T-helper 9 cell (primary cell): ENCODE measurements at regions not wholly inside any gene's neighbourhood (a gene's known extent, or its start where the extent isn't known, plus 50 kb on each side); places are given as distances from the start of the nearest gene placed in this dataset.
"Not testable (repeated sequence)": the region's sequence is repeated elsewhere in the genome, so short reads cannot be mapped to it uniquely, and the experiment has no call there.

ENCODE experiments used
- DNase-seq: peaks from one replicate; pipeline ENCODE4 v3.0.0-alpha.2; 2020

DNA sequence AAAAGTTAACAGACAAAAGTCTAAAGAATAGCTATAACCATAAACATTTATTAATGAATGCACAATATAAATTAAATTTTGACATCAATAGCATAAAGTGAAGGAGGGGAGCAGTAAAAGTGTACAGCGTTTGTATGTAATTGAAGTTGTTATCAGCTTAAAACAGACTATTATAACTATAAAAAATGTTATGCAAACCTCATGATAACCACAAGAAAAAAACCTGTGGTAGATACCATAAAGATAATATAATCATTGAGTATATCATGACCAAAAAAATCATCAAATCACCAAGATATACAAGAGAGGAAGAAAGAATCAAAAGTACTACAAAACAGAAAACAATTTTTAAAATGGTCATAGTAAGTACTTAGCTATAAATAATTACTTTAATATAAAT lies 122.1 kb upstream of the ID2 start:
- DNase-seq, result no peak

DNA sequence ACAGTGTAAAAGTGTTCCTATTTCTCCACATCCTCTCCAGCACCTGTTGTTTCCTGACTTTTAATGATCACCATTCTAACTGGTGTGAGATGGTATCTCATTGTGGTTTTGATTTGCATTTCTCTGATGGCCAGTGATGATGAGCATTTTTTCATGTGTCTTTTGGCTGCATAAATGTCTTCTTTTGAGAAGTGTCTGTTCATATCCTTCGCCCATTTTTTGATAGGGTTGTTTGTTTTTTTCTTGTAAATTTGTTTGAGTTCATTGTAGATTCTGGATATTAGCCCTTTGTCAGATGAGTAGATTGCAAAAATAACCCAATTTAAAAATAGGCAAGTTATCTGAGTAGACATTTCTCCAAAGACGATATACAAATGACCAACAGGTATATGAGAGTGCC lies 120.2 kb upstream of the ID2 start:
- not testable (repeated sequence) for DNase-seq

- no peak for DNase-seq
These were observed 117.9 kb upstream of the ID2 start for GRCh38 chr2:8563814-8564474.

DNA sequence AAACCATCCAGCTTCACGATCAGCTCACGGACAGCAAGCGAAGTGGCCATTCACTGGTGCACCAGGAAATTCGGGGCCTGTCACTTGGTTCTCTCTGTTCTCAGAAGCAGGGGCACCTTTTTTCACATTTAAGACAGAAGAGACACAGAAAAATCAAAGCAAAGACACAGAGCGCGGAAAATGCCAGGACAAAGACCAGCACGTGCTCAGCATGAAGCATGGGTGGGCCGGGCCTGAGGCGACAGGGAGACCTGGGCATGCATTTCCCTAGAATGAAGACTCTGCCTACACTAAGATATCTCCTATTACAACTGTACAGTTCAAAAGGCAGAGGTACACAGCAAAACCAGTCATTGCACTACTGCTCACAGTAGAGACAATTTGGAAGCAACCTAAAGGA lies 117.4 kb upstream of the ID2 start:
- DNase-seq, result no peak

GRCh38 chr2:8565399-8566154 lies 116.3 kb upstream of the ID2 start:
- DNase-seq, result no peak

- DNase-seq, result no peak
These were observed 115.6 kb upstream of the ID2 start for GRCh38 chr2:8566155-8566670.

GRCh38 chr2:8566774-8567468 lies 114.9 kb upstream of the ID2 start:
- no peak for DNase-seq

DNA sequence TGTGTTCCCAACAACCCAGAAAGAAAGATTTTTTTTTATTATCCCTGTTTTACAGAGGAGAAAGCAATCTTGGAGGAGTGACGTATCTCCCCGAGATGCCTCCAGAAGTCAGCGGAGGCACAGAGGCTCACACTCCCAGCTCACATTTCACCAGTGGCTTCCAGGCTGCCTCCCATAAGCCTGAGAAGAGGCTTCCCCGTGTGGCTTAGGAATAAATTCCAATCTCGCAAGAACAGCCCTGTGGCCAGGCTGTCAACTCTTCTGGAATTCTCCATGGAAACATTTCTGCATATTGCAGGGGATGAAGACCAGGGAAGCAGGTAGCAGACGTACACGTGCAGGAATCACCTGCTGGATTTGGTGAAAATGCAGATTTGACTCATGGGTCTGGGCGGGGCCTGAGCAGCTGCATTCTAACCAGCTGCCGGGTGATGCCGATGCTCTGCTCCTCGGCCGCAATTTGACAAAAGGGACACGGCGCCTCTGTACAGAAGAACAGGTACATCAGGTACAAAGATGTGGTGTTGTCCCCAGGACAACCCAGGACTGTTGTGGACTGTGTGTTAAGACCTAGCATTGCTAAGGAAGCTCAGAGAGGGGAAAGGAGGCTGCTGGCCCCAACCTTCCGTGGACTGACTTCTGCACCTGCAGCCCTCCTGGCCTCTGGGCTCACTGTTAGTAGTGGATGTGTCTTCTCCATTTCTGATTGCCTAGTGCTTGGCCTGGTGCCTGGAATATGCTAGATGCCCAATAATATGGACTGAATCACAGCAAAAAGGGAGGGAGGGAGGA lies 114.2 kb upstream of the ID2 start:
- no peak for DNase-seq

GRCh38 chr2:8568543-8569302 lies 113.1 kb upstream of the ID2 start:
- DNase-seq, result no peak

DNA sequence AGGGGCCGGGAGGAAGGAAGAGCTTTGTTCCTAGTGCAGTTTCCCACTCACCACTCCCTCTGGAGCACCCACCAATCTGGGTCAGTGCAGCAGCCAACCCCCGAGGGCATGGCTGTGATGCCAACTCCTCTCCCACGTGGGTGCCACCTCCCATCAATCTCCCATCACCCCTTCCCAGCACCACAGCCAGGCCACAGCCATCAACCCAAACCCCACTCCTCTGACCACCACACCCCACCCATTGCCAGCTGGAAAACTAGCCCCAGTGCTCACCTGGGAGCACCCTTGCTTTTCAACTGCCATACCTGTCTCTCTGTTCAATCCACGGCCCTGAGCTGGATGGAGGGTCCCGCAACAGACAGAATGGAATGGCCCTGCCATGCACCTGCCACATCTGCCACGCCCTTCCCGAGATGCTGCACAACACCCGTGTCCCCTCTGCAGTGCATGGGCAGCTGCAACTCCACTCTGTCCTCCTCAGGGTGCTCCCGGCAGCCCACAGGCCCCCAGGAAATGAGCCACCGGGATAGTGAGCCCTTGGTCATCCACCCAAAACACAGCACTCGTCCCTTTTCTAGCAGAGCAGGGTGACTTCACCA lies 112.4 kb upstream of the ID2 start:
- DNase-seq, result no peak

DNA sequence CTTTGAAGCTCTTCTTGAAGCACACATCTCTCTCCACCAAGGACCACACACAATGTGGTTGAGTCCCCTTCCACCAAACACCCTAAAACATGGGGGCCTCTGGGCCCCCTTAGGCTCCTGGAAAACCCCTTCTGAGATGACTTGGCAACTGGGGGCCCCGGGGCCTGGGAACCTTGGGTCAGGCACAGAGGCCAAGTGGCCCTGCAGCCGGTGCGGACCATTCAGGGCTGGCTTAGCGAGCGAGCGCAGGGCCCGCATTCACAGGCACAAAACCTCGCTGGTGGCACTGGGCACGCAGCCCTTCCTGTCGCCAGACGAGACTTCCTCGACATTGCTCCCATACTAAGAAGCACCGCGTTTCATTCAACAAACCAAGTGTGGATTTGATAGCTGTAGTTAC lies 111.2 kb upstream of the ID2 start:
- no peak for DNase-seq

DNA sequence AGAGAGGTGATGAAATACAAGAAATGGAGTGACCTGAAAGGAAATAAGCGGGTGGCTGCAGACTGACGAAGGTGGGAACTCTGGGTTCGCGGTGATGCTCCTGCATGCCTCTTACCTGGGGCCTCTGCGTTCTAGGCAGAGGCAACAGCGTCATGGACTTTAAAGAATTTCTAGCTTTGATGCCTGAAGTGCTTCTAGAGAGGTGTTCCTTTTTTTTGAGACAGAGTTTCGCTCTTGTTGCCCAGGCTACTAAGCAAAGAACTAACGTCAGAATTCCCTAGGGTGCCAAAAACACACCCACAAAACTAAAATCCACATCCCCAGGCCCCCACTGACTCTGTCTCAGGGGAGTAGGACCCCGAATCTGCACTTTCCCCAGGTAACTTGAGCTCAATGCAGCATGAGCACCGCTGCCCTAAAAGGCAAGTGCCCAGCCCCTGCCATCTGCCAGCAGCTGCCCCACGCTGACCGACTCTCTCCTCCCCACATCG lies 110.5 kb upstream of the ID2 start:
- no peak for DNase-seq

GRCh38 chr2:8571792-8572499 lies 109.9 kb upstream of the ID2 start:
- DNase-seq, result no peak

- DNase-seq, result no peak
These were observed 109.1 kb upstream of the ID2 start for GRCh38 chr2:8572712-8573233.

GRCh38 chr2:8573234-8573941 lies 108.5 kb upstream of the ID2 start:
- no peak for DNase-seq

GRCh38 chr2:8573942-8574195 lies 108.0 kb upstream of the ID2 start:
- DNase-seq, result no peak

- no peak for DNase-seq
These were observed 107.4 kb upstream of the ID2 start for GRCh38 chr2:8574196-8575037.

GRCh38 chr2:8575038-8575833 lies 106.6 kb upstream of the ID2 start:
- DNase-seq, result peak; percentile 45
